ENCODE measurements at regions not wholly inside any gene's neighbourhood (a gene's known extent, or its start where the extent isn't known, plus 50 kb on each side); places are given as distances from the start of the nearest gene placed in this dataset.
"Not testable (repeated sequence)": the region's sequence is repeated elsewhere in the genome, so short reads cannot be mapped to it uniquely, and the experiment has no call there.

- DNase-seq (ENCODE audit: low read depth in 2 of 2) = no peak
Observed at GRCh38 chr12:73186272-73186671, 914.1 kb downstream of the TRHDE start.

GRCh38 chr12:73187765-73188164 is 915.6 kb downstream of the TRHDE start:
- no peak for DNase-seq (ENCODE audit: low read depth in 2 of 2)

- DNase-seq (ENCODE audit: low read depth in 2 of 2) = no peak
Observed at GRCh38 chr12:73210548-73211204, 938.5 kb downstream of the TRHDE start.

DNA sequence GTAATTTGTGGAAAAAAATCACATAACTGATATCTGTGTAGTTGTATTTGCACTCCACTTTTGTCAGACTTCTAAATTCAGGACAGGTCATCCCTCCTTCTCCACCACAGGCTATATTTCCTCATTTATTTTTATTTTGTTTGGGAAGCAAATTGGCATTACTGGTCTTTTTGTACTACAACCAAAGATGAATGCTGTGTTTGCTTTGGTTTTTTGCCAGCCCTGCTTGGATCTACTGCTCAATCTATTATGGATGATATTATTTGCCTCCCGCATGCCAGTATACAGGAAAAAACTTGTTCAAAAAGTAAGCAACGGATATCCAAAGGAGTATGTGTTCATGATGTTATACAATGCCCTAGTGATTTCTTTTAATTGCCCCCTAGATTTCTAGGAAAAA is 948.8 kb downstream of the TRHDE start:
- no peak for DNase-seq (ENCODE audit: low read depth in 2 of 2)

DNA sequence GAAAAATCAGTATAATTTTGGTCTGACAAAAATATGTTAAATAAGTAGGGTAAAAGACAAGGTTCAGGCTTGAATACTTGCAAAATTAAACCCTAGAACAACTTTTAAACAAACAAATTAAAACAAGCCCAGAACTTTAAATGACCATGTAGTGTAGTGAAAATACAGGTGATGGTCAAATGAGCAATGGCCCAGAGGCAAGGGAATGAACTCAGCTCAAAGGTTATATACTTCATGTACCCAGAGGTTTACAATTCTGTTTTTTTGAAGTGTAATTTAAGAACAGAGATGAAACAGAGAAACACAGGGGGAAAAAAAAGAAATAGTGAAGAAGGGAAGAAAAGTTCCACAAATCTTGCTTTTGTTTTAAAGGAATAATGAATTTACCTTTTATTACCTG is 949.2 kb downstream of the TRHDE start:
- DNase-seq (ENCODE audit: low read depth in 2 of 2) = no peak

DNA sequence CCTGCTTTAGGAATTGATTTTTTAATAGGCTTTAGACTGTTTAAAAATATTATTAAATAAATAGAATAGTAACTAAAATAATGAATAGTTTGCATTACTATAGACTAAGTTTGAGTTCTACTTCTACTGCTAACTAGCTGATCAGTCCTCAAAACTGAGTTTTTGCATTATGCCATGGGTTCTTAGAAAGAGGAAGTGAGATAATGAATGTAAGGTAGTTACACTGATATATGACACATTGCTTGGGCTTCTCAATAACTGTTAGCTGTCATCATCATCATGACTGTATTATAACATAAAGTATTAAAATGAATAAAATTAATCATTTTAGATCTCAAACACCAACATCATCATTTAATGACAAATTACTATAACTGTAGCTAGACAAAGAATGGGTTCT is 949.7 kb downstream of the TRHDE start:
- DNase-seq (ENCODE audit: low read depth in 2 of 2) = no peak

GRCh38 chr12:73225371-73225937 is 953.3 kb downstream of the TRHDE start:
- no peak for DNase-seq (ENCODE audit: low read depth in 2 of 2)

- no peak for DNase-seq (ENCODE audit: low read depth in 2 of 2)
Observed at GRCh38 chr12:73225941-73226340, 953.8 kb downstream of the TRHDE start.

DNA sequence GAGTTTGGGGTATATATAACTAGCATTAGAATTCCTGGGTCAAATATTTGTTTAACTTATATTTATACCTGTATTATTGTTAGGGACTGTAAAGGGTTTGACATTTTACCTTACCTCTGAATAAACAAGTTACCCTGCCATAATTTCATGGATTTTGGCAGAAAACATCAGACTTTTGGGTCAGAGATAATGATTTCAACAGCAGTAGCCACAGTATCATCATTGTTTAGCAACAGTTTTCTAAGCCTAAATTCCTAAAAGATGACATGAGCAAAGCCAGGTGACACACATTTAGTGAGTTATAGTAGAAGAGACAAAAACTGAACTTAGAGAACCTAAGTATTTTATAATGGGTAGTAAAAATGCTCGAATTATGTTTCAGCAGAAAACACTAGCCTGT is 954.4 kb downstream of the TRHDE start:
- no peak for DNase-seq (ENCODE audit: low read depth in 2 of 2)

GRCh38 chr12:73228828-73229227 is 956.7 kb downstream of the TRHDE start:
- DNase-seq (ENCODE audit: low read depth in 2 of 2) = not testable (repeated sequence)

GRCh38 chr12:73235387-73235786 is 963.2 kb downstream of the TRHDE start:
- no peak for DNase-seq (ENCODE audit: low read depth in 2 of 2)

GRCh38 chr12:73240110-73240509 is 967.9 kb downstream of the TRHDE start:
- DNase-seq (ENCODE audit: low read depth in 2 of 2) = no peak

DNA sequence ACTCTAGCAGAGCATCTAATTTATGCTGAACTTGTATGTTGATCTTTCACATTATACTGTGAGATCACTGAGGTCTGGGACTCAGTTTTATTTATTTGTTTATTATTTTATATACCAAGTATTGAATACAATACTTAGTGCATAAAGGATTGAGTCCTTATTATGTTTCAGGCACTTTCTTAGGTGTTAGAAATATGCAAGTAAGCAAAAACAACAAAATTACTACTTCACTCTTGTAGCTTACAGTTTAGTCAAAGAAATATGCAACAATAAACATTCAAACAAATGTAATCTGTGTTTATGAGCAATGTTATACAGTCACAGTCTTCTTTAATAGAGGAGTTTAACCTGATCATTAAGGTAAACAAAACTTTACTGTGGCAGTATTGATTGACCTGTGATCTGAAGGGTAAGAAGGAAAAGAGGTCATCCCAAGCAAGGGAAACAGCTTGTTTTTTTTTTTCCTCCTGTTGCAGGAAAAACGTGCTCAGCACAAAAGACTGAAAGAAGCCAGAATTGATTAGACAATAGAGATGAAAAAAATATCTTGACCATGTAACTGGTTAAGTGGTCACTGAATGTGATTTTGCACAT is 990.7 kb downstream of the TRHDE start:
- no peak for DNase-seq (ENCODE audit: low read depth in 2 of 2)

- DNase-seq (ENCODE audit: low read depth in 2 of 2) = no peak
Observed at GRCh38 chr12:73266206-73266605, 994.0 kb downstream of the TRHDE start.

DNA sequence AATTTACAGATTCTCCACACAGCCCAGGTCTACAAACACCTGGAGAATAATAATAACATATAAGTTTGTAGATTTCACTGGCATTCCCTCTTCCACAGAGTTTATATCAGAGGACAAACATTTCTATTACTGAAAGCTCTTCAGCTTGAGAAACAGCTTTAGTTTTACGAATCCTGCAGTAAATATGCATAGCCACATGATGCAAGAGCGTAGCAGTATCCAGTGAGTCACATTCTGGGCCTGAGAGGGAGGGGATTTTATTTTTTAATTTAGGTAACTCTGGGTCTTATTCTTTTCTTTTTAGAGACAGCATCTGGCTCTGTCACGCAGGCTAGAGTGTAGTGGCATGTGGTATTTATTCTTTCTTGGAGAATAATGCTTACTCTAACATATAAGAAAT is 1002.8 kb downstream of the TRHDE start:
- no peak for DNase-seq (ENCODE audit: low read depth in 2 of 2)

DNA sequence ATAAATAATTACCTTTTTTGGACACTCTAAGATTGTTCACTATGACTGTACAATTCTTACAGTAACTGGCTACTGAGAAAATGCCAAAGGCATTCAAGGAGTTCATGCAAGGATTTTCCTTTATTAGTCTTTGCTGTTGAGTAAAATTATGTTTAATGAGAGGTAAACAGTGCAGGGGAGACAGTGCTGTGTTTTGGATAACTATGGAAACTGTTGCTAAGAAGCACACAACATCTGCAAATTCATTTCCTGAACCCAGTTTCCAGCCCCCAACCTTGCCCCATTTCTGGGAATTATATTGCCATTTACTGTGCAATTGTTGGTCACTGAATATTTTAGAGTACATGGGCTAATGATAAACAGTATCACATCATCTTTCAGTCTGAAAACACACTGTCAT is 1005.8 kb downstream of the TRHDE start:
- DNase-seq (ENCODE audit: low read depth in 2 of 2) = no peak

DNA sequence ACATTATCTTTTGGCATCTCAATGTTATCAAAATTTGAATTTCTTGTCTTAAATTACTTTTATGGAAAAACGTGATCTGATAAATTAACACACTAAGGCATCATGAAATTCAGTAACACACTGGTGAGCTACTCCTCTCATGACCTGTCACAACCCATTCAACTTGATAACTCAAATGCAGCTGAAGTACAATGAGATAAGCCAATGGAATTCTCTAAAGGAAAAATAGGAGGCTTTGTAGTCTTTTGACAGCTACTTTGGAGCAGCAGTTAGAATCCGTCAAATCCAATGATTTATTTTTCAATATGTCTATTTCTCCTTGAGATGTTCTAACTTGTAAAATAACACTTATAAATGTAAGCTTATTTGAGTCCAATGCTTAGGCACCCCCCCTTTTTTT is 1029.4 kb downstream of the TRHDE start:
- no peak for DNase-seq (ENCODE audit: low read depth in 2 of 2)

DNA sequence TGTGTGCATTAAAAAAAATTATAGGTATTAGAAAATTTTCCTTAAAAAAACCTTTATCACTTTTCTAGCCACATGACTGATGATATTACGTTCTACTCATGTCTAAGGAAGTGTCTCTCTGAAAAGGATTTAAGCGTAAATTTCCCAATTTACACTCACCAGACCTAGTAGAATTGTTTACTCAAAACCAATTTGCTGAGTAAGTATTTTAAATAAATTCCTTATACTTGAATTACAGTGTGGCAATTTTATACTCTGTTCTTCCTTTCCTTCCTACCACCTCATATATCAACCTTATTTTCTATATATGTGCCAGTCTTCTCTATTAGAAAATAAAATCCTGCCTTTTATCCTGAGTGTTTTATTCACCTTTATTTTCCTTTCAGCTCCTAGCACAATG is 1035.1 kb downstream of the TRHDE start:
- no peak for DNase-seq (ENCODE audit: low read depth in 2 of 2)

DNA sequence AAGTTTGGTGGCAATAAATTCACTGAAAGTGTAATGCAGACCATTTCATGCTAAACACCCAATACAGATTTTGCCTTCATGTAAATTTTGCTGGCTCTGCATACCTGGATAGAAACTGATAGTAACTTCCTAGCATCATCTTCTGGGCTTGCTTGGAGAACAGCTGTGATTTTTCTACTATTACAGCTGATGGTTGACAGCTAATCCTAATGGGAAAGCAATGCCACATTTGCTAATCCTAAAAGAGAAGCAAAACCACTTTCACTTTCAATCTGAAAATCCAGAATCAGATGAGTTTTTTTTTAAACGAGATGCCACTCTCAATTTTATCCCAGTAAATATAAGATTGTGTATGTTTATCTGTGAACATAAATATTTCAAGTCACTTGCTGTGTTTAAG is 1035.9 kb downstream of the TRHDE start:
- DNase-seq (ENCODE audit: low read depth in 2 of 2) = no peak

- DNase-seq (ENCODE audit: low read depth in 2 of 2) = no peak
Observed at GRCh38 chr12:73308747-73309146, 1036.6 kb downstream of the TRHDE start.

DNA sequence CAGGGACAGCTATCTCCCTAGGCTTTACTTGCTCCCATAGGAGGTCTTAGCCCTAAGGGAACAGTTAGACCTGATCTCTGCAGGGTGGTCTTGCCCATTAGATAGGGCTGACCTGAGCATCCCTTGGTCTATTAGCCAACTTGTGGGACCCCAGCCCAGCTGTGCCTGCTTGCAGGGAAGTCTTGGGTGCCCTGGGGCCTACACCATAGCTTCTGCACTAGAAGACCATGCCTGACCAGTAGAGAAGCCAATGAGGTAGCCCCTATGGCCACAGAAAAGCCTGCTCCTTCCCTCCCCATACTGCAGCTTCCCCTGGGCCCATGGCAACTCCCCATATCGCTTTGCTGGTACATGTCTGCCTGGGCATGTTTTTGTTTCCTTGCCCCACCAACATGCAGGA is 1049.1 kb downstream of the TRHDE start:
- DNase-seq (ENCODE audit: low read depth in 2 of 2) = no peak

- no peak for DNase-seq (ENCODE audit: low read depth in 2 of 2)
Observed at GRCh38 chr12:73321776-73322175, 1049.6 kb downstream of the TRHDE start.

DNA sequence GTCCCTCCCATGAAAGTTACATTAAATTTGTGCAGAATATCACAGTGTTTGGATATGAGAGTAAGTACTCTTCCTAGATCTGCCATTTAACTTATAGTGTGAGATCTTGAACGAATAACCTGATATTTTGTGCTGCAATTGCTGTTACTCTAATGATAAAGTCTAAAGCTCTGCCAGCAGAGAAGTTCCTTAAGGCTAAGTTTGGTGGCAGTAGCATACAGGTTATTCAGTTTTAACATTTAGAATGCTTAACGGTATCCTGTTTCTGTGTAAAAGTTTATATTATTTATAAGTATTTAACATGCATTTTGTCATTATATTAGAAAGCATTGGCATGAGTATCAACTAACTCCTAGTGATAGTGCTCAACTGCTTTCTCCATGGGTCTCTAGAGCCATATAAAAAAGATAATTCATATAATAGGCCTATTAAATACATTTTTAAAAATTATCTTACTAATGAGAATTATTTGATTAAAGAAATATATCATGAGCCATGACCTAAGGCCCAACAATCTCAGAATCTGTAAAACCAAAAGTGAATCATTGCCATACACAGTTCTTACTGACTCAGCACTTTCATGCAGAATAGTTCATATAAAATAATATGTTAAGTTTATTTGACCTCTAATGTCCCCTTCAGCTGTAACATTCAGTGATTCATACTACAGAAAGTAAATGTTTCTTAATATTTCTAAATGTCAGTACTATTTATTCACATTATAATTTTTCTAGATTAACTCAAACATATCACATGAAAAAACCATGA is 1058.6 kb downstream of the TRHDE start:
- no peak for DNase-seq (ENCODE audit: low read depth in 2 of 2)
